A549 (cell line): ENCODE measurements at regions not wholly inside any gene's neighbourhood (a gene's known extent, or its start where the extent isn't known, plus 50 kb on each side); places are given as distances from the start of the nearest gene placed in this dataset.

Source experiments
- BHLHE40 ChIP-seq: IDR thresholded peaks from 2 replicates; pipeline ENCODE4 v1.6.1; 2012; ENCODE audit warnings: low read depth, low read length, inconsistent platforms
- MAX ChIP-seq: IDR thresholded peaks from 2 replicates; pipeline ENCODE4 v1.6.1; 2012
- POLR2A ChIP-seq: IDR thresholded peaks from 2 replicates; pipeline ENCODE4 v1.6.1; 2012; ENCODE audit warnings: mild to moderate bottlenecking, low read length
- REST ChIP-seq: fragments of 200-600 bp; sonication (generic); IDR thresholded peaks from 2 replicates; pipeline ENCODE4 v1.6.1; 2016; ENCODE audit warnings: antibody characterized with exemption, mild to moderate bottlenecking, moderate library complexity

- TF ChIP-seq MAX (no peak), BHLHE40 (no peak), POLR2A (no peak), REST (no peak)
Measured at GRCh38 chr2:64763126-64763525, 109.4 kb upstream of the SERTAD2 start.
